CD4-positive, alpha-beta T cell (primary cell): ENCODE measurements at regions not wholly inside any gene's neighbourhood (a gene's known extent, or its start where the extent isn't known, plus 50 kb on each side); places are given as distances from the start of the nearest gene placed in this dataset.
"Not testable (repeated sequence)": the region's sequence is repeated elsewhere in the genome, so short reads cannot be mapped to it uniquely, and the experiment has no call there.

ENCODE experiments used
- ATAC-seq: fragments of 200-7000 bp; cut with Tn5 transposase; one replicate; pipeline ENCODE4 v1.10.0; 2022; ENCODE audit warnings: mild to moderate bottlenecking; ENCODE audit not compliant: poor library complexity
- CTCF ChIA-PET: fragments of 350-600 bp; sonication (Branson Sonifier 250); formaldehyde crosslinking; loops from one replicate; lab custom pipeline; 2021; ENCODE audit warnings: antibody characterized with exemption, inconsistent platforms; lab: Charles Lee
- POLR2A ChIA-PET: fragments of 350-600 bp; sonication (Branson Sonifier 250); formaldehyde crosslinking; loops from one replicate; lab custom pipeline; 2021; ENCODE audit warnings: antibody characterized with exemption, inconsistent platforms; lab: Charles Lee
- DNase-seq, 14 experiments: peaks; one replicate each; pipeline ENCODE4 v3.0.0-alpha.2; 2013 to 2020; ENCODE audit warnings: mixed read lengths in 2 of 14
- H3K27ac ChIP-seq, 2 donors: one replicate each; pipeline versions ENCODE4 v1.5.1 to v1.7.0; 2013; ENCODE audit warnings: low read length in 2 of 2, low read depth in 1 of 2, mild to moderate bottlenecking in 1 of 2
- H3K27me3 ChIP-seq, 2 experiments: 1 replicate in 1 of 2; 2 replicates in 1 of 2; pipeline versions ENCODE4 v1.6.1 to v1.7.0; 2013; ENCODE audit warnings: low read length in 2 of 2, control low read depth in 1 of 2, mild to moderate bottlenecking in 1 of 2, moderate library complexity in 1 of 2; ENCODE audit not compliant: insufficient read depth in 2 of 2, control insufficient read depth in 1 of 2
- H3K36me3 ChIP-seq: one replicate; pipeline ENCODE4 v1.6.1; 2013; ENCODE audit warnings: low read length, control low read depth; ENCODE audit not compliant: insufficient read depth
- H3K4me1 ChIP-seq: one replicate; pipeline ENCODE4 v1.6.1; 2013; ENCODE audit warnings: low read length, control low read depth; ENCODE audit not compliant: insufficient read depth
- H3K4me3 ChIP-seq: one replicate; pipeline ENCODE4 v1.5.1; 2013; ENCODE audit warnings: mild to moderate bottlenecking, low read length, moderate library complexity
- H3K9me3 ChIP-seq, 2 experiments: 1 replicate in 1 of 2; 2 replicates in 1 of 2; pipeline versions ENCODE4 v1.6.1 to v1.7.0; 2013; ENCODE audit warnings: low read length in 2 of 2, mild to moderate bottlenecking in 2 of 2, control low read depth in 1 of 2, moderate library complexity in 1 of 2; ENCODE audit not compliant: control insufficient read depth in 1 of 2, insufficient read depth in 1 of 2
- H3K27ac Mint-ChIP-seq: one replicate; pipeline ENCODE4 v1.8.0; 2020; ENCODE audit warnings: mixed read lengths
- H3K27me3 Mint-ChIP-seq: one replicate; pipeline ENCODE4 v1.8.0; 2021; ENCODE audit warnings: mixed read lengths
- H3K36me3 Mint-ChIP-seq: one replicate; pipeline ENCODE4 v1.8.0; 2021; ENCODE audit warnings: low read depth, mixed read lengths
- H3K4me1 Mint-ChIP-seq: one replicate; pipeline ENCODE4 v1.8.0; 2021; ENCODE audit warnings: low read depth, mixed read lengths
- H3K4me3 Mint-ChIP-seq: one replicate; pipeline ENCODE4 v1.8.0; 2020; ENCODE audit warnings: mild to moderate bottlenecking, mixed read lengths
- H3K9me3 Mint-ChIP-seq: one replicate; pipeline ENCODE4 v1.8.0; 2020; ENCODE audit warnings: mixed read lengths
- intact Hi-C, 2 experiments: fragments of 100-400 bp; cut with DNase I in 1 of 2; cut with micrococcal nuclease in 1 of 2; formaldehyde crosslinking; loops; one replicate each; pipeline versions ENCODE4 v1.15.1 to v1.9.0; 2023 to 2025; cut with DNase I, micrococcal nuclease
- TF ChIP-seq, protein P1 (sequence below): fragments of 200-600 bp; IDR thresholded peaks from one replicate; pipeline ENCODE4 v1.8.0; 2022; ENCODE audit warnings: antibody characterized with exemption, mild to moderate bottlenecking

DNA sequence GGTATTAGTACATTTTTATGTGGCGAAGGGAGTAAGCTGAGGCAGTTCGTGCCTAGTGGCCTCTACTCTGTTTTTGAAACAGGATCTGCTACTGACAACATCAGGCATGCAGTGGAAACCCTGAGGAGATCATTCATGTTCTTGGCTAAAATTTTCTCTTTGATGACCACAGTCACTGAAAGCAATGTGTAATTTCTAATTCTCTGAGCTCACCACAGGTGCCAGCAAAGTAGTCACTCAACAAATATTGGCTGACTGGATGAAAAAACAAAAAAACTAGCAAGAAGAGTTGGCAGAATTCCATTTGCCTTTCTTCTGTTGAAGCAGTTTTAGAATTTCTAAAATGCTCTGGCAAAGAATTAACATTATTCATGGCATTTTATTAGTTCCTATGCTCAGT lies 176.5 kb upstream of the KCTD7 start:
- Mint-ChIP-seq H3K4me3 (no peak overlapping the region), H3K36me3 (peaks cover 45% of the 10 kb centered on the region), H3K9me3 (no peaks in the 10 kb centered on the region), H3K27ac (no peak overlapping the region), H3K4me1 (no peaks in the 10 kb centered on the region), H3K27me3 (no peaks in the 10 kb centered on the region)
- POLR2A ChIA-PET, result no interaction called here
- H3K36me3 ChIP-seq, result no peaks in the 10 kb centered on the region
- TF ChIP-seq, protein P1, sequence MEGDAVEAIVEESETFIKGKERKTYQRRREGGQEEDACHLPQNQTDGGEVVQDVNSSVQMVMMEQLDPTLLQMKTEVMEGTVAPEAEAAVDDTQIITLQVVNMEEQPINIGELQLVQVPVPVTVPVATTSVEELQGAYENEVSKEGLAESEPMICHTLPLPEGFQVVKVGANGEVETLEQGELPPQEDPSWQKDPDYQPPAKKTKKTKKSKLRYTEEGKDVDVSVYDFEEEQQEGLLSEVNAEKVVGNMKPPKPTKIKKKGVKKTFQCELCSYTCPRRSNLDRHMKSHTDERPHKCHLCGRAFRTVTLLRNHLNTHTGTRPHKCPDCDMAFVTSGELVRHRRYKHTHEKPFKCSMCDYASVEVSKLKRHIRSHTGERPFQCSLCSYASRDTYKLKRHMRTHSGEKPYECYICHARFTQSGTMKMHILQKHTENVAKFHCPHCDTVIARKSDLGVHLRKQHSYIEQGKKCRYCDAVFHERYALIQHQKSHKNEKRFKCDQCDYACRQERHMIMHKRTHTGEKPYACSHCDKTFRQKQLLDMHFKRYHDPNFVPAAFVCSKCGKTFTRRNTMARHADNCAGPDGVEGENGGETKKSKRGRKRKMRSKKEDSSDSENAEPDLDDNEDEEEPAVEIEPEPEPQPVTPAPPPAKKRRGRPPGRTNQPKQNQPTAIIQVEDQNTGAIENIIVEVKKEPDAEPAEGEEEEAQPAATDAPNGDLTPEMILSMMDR, result no peak
- H3K4me3 ChIP-seq, result no peak overlapping the region
- no peaks in the 10 kb centered on the region for H3K27me3 ChIP-seq
- no peak for ATAC-seq
- intact Hi-C loops, result no loop called here
- CTCF ChIA-PET, result no interaction called here
- no peak for DNase-seq
- H3K9me3 ChIP-seq, result no peaks in the 10 kb centered on the region
- H3K27ac ChIP-seq, result no peak overlapping the region
- H3K4me1 ChIP-seq, result no peaks in the 10 kb centered on the region

DNA sequence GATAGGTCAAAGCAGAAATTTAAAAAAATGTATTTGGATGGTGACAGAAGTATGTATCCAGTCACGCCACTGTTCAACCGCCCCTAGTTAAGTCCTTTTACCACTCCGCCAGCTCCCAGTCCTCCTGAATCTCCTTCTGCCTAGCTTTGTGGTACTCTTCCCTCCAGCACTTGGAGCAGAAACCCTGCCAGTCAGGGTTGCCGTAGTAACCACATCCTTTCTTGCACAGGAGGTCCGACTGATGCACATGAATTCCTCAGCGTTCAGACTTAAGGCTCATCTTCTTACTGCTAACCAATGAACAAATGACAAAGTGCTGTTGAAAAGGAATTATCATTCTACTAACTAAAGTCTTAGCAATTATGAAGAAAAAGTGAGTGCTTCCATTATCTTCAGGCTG lies 175.3 kb upstream of the KCTD7 start:
- Mint-ChIP-seq H3K27ac (no peak overlapping the region), H3K9me3 (no peaks in the 10 kb centered on the region), H3K36me3 (peaks cover 42% of the 10 kb centered on the region), H3K4me1 (no peaks in the 10 kb centered on the region), H3K27me3 (no peaks in the 10 kb centered on the region), H3K4me3 (no peak overlapping the region)
- TF ChIP-seq, protein P1, result no peak
- Histone ChIP-seq H3K36me3 (no peaks in the 10 kb centered on the region), H3K4me1 (no peaks in the 10 kb centered on the region), H3K9me3 (no peaks in the 10 kb centered on the region), H3K4me3 (no peak overlapping the region), H3K27ac (no peak overlapping the region), H3K27me3 (no peaks in the 10 kb centered on the region)
- ChIA-PET POLR2A (no interaction called here), CTCF (no interaction called here)
- DNase-seq (no peak), ATAC-seq (no peak)
- intact Hi-C loops, result no loop called here

DNA sequence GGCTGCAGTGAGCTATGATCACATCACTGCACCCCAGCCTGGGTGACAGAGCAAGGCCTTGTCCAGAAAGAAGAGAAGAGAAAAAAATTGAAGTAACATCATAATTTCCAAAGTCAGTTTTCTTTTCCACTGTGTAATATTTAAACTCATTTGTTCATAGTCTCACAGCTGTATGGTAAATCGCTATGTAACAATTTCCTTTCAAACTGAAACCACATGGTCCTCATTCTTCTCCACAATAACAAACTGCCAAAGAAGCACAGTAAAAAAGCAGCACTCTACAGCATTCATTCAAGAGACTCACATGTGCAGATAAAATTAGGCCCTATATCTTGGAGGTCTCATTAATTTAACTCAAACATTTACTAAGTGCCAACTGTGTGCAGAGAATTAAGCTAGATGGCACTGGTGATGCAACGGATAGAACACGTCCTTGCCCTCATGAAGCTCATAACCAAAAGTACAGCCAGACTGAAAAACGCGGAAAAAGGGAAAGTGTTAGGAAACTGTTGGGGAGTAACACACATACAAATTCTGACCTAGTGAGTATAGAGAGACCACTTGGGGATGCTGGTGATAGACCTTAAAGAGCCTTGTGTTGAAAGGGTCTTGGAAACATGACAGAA lies 174.0 kb upstream of the KCTD7 start:
- Histone ChIP-seq H3K9me3 (no peaks in the 10 kb centered on the region), H3K4me3 (no peak overlapping the region), H3K27ac (no peak overlapping the region), H3K36me3 (no peaks in the 10 kb centered on the region), H3K4me1 (no peaks in the 10 kb centered on the region), H3K27me3 (no peaks in the 10 kb centered on the region)
- peaks cover 28% of the 10 kb centered on the region for H3K36me3 Mint-ChIP-seq
- ChIA-PET CTCF (no interaction called here), POLR2A (no interaction called here)
- H3K9me3 Mint-ChIP-seq, result no peaks in the 10 kb centered on the region
- H3K27ac Mint-ChIP-seq, result no peak overlapping the region
- H3K4me1 Mint-ChIP-seq, result no peaks in the 10 kb centered on the region
- ATAC-seq, result no peak
- H3K4me3 Mint-ChIP-seq, result no peak overlapping the region
- no peak for DNase-seq
- TF ChIP-seq, protein P1, result no peak
- intact Hi-C loops, result no loop called here
- no peaks in the 10 kb centered on the region for H3K27me3 Mint-ChIP-seq

DNA sequence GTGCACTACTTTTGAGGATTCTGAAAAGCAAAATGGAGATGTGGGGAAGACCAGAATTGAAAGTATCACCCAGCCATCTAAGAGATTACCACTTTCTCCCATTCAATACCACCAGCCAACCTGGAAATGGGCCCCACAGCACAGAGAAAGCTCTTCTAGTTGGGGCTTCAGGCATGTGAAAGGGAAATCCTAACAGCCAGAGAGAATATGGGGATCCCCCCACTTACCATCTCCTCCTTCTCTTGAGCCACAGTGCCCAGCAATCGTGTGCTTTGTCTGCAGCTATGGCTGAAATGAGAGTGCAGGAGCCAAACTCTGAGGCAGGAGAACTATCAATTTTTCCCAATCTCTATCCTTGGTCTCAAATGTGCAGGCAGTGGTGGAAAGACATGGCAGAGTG lies 173.2 kb upstream of the KCTD7 start:
- H3K27ac Mint-ChIP-seq, CTCF ChIA-PET, H3K9me3 ChIP-seq, DNase-seq, ATAC-seq, H3K4me1 ChIP-seq, H3K27ac ChIP-seq, H3K27me3 ChIP-seq, H3K27me3 Mint-ChIP-seq, H3K36me3 ChIP-seq, H3K4me3 ChIP-seq, H3K9me3 Mint-ChIP-seq, intact Hi-C loops, H3K4me1 Mint-ChIP-seq, H3K4me3 Mint-ChIP-seq, POLR2A ChIA-PET: not testable (repeated sequence)
- peaks cover 21% of the 10 kb centered on the region for H3K36me3 Mint-ChIP-seq

DNA sequence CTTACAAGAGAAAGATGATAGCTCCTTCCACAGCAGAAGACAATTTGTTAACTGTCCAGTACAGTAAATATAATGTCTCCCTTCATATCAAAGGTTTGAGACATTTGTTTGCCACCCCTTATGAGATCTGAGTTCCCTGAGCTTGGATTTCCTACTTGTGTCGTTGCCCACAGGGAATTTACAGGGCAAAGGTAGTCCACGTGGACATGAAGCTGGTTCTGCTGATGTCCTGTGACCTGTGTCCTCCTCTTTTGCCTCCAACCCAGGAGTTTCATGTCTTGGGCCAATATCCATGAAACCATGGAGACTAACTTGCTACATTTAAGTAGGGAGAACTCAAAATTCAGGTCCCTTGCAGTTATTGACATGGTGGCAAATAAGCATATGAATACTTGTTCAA lies 172.2 kb upstream of the KCTD7 start:
- POLR2A ChIA-PET, H3K4me1 Mint-ChIP-seq, H3K27ac Mint-ChIP-seq, H3K9me3 Mint-ChIP-seq, H3K27me3 Mint-ChIP-seq, H3K4me3 ChIP-seq, H3K36me3 ChIP-seq, H3K4me3 Mint-ChIP-seq, CTCF ChIA-PET, H3K27ac ChIP-seq, H3K9me3 ChIP-seq, H3K27me3 ChIP-seq, ATAC-seq, DNase-seq, intact Hi-C loops, H3K4me1 ChIP-seq: not testable (repeated sequence)
- peaks cover 18% of the 10 kb centered on the region for H3K36me3 Mint-ChIP-seq
